Inflammatory macrophage treated with lipopolysaccharide for 4 hours (primary cell): ENCODE measurements at regions not wholly inside any gene's neighbourhood (a gene's known extent, or its start where the extent isn't known, plus 50 kb on each side); places are given as distances from the start of the nearest gene placed in this dataset.
A peak's percentile ranks its signal among the peaks of the same experiment; 100 is the strongest.
"Not testable (repeated sequence)": the region's sequence is repeated elsewhere in the genome, so short reads cannot be mapped to it uniquely, and the experiment has no call there.

Experiments
- DNase-seq: peaks from one replicate; pipeline ENCODE4 v3.0.0-alpha.2; 2020

- DNase-seq, result peak; percentile 95
Measured at GRCh38 chr13:22800526-22801401, 380.0 kb upstream of the SGCG start.

GRCh38 chr13:22801402-22802003 is 379.3 kb upstream of the SGCG start:
- DNase-seq, result no peak

- no peak for DNase-seq
Measured at GRCh38 chr13:22812793-22813192, 368.0 kb upstream of the SGCG start.

GRCh38 chr13:22813531-22814377 is 367.0 kb upstream of the SGCG start:
- DNase-seq, result not testable (repeated sequence)

- DNase-seq, result not testable (repeated sequence)
Measured at GRCh38 chr13:22814433-22814832, 366.3 kb upstream of the SGCG start.

GRCh38 chr13:22821589-22821988 is 359.2 kb upstream of the SGCG start:
- DNase-seq, result no peak

GRCh38 chr13:22825186-22825585 is 355.6 kb upstream of the SGCG start:
- no peak for DNase-seq

- DNase-seq, result no peak
Measured at GRCh38 chr13:22828081-22828480, 352.7 kb upstream of the SGCG start.

- DNase-seq, result no peak
Measured at GRCh38 chr13:22836475-22836874, 344.3 kb upstream of the SGCG start.

- no peak for DNase-seq
Measured at GRCh38 chr13:22837980-22838647, 342.7 kb upstream of the SGCG start.

GRCh38 chr13:22839603-22840530 is 340.9 kb upstream of the SGCG start:
- peak; percentile 1 for DNase-seq

GRCh38 chr13:22846551-22846950 is 334.2 kb upstream of the SGCG start:
- no peak for DNase-seq

- DNase-seq, result no peak
Measured at GRCh38 chr13:22848539-22849052, 332.2 kb upstream of the SGCG start.

- peak; percentile 16 for DNase-seq
Measured at GRCh38 chr13:22855926-22856325, 324.9 kb upstream of the SGCG start.

GRCh38 chr13:22858980-22859379 is 321.8 kb upstream of the SGCG start:
- not testable (repeated sequence) for DNase-seq

GRCh38 chr13:22859411-22859810 is 321.4 kb upstream of the SGCG start:
- DNase-seq, result not testable (repeated sequence)

- DNase-seq, result no peak
Measured at GRCh38 chr13:22861958-22862466, 318.8 kb upstream of the SGCG start.

- no peak for DNase-seq
Measured at GRCh38 chr13:22862478-22862877, 318.3 kb upstream of the SGCG start.

GRCh38 chr13:22866221-22866620 is 314.6 kb upstream of the SGCG start:
- DNase-seq, result no peak

- no peak for DNase-seq
Measured at GRCh38 chr13:22871231-22871630, 309.5 kb upstream of the SGCG start.

- DNase-seq, result no peak
Measured at GRCh38 chr13:22874839-22875238, 305.9 kb upstream of the SGCG start.
